Tibial nerve (tissue), 4 donors: ENCODE measurements at regions not wholly inside any gene's neighbourhood (a gene's known extent, or its start where the extent isn't known, plus 50 kb on each side); places are given as distances from the start of the nearest gene placed in this dataset.

Source experiments
- DNase-seq, 2 donors: peaks; one replicate each; pipeline ENCODE4 v3.0.0-alpha.2; 2019; ENCODE audit warnings: low spot score in 2 of 2
- H3K27ac ChIP-seq, 4 donors: fragments of 200-600 bp; sonication (generic) in 3 of 4; one replicate each; pipeline ENCODE4 v1.5.1; 2017 to 2019; ENCODE audit warnings: mild to moderate bottlenecking in 1 of 4
- H3K27me3 ChIP-seq, 2 donors: fragments of 200-600 bp; sonication (generic) in 1 of 2; one replicate each; pipeline versions ENCODE4 v1.5.1 to v1.6.0; 2017 to 2019
- H3K36me3 ChIP-seq, 3 donors: fragments of 200-600 bp; sonication (generic); one replicate each; pipeline ENCODE4 v1.5.1; 2018 to 2019
- H3K4me1 ChIP-seq, 4 donors: fragments of 200-600 bp; sonication (generic) in 3 of 4; one replicate each; pipeline ENCODE4 v1.5.1; 2017 to 2019
- H3K4me3 ChIP-seq, 4 donors: fragments of 200-600 bp; sonication (generic) in 3 of 4; one replicate each; pipeline ENCODE4 v1.5.1; 2017 to 2019; ENCODE audit warnings: mild to moderate bottlenecking in 1 of 4, moderate library complexity in 1 of 4
- H3K9me3 ChIP-seq, 4 donors: fragments of 200-600 bp; sonication (generic) in 3 of 4; one replicate each; pipeline ENCODE4 v1.5.1; 2017 to 2019
- CTCF ChIP-seq, 5 experiments: fragments of 200-600 bp in 3 of 5; fragments of 450-650 bp in 2 of 5; sonication (generic) in 3 of 5; IDR thresholded peaks; one replicate each; pipeline ENCODE4 v1.5.1; 2016 to 2019; ENCODE audit warnings: antibody characterized with exemption in 5 of 5, mild to moderate bottlenecking in 3 of 5, moderate library complexity in 2 of 5
- EP300 ChIP-seq, 2 donors: sonication (generic); formaldehyde crosslinking; IDR thresholded peaks; one replicate each; pipeline ENCODE4 v1.6.1; 2017; ENCODE audit warnings: antibody characterized with exemption in 2 of 2, mild to moderate bottlenecking in 1 of 2
- POLR2A ChIP-seq, 2 donors: fragments of 450-650 bp; IDR thresholded peaks; one replicate each; pipeline ENCODE4 v1.6.1; 2017; ENCODE audit warnings: antibody characterized with exemption in 2 of 2, mild to moderate bottlenecking in 2 of 2, moderate library complexity in 2 of 2
- WGBS, 2 donors: methylation state at CpG; one replicate each; pipeline ENCODE4 v1.1.5; 2018; 5-methylcytosine and 5-hydroxymethylcytosine counted together

DNA sequence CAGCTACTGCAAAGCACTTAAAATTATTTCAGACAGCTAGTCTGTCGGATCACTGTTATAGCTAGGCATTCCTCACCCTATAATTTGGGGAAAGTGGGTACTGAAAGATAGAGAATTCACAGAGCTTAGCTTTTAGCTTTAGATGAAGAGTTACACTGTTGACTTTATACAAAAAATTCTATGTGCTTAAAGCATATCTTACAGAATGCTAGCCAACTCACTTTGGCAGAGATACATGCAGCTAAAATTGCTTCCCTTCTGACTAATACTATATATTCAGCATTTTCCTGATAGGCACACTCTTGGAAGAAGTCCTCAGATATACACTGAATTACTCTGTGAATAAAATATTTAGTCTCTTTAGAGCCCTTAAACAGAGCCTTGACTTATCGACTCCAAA, 353.5 kb upstream of the STEAP1 start:
- H3K27ac ChIP-seq, result no peak overlapping the region
- WGBS, 2 donors, result 78 to 84% methylated on average over 2 of the region's 2 CpGs
- no peaks in the 10 kb centered on the region for H3K4me1 ChIP-seq
- no peaks in the 10 kb centered on the region for H3K27me3 ChIP-seq
- no peak for DNase-seq
- no peak for TF ChIP-seq POLR2A (IDR thresholded peaks at IDR 0.05)
- no peak for TF ChIP-seq EP300 (IDR thresholded peaks at IDR 0.05)
- no peak for TF ChIP-seq CTCF (IDR thresholded peaks at IDR 0.05)
- no peaks in the 10 kb centered on the region for H3K36me3 ChIP-seq
- H3K4me3 ChIP-seq, result no peak overlapping the region
- peaks cover 0 to 8% (median 0%) of the 10 kb centered on the region in 4 donors for H3K9me3 ChIP-seq

- 65 to 72% methylated on average over 1 of the region's 1 CpG for WGBS, 2 donors
Measured at GRCh38 chr7:89809291-89809690, 345.0 kb upstream of the STEAP1 start.

GRCh38 chr7:89813081-89813480, 341.2 kb upstream of the STEAP1 start:
- no peaks in the 10 kb centered on the region for H3K4me1 ChIP-seq
- no peak overlapping the region for H3K27ac ChIP-seq
- TF ChIP-seq POLR2A (IDR thresholded peaks at IDR 0.05), result no peak
- TF ChIP-seq EP300 (IDR thresholded peaks at IDR 0.05), result no peak
- TF ChIP-seq CTCF (IDR thresholded peaks at IDR 0.05), result no peak
- no peaks in the 10 kb centered on the region for H3K27me3 ChIP-seq
- WGBS, 2 donors, result 87 to 100% methylated on average over 1 of the region's 1 CpG
- DNase-seq, result no peak
- H3K36me3 ChIP-seq, result no peaks in the 10 kb centered on the region
- H3K9me3 ChIP-seq, result peaks cover 0 to 3% (median 0%) of the 10 kb centered on the region in 4 donors
- H3K4me3 ChIP-seq, result no peak overlapping the region

More at GRCh38 chr7:89809291-89809690, 345.0 kb upstream of the STEAP1 start:
- TF ChIP-seq CTCF (IDR thresholded peaks at IDR 0.05) (no peak), EP300 (IDR thresholded peaks at IDR 0.05) (no peak), POLR2A (IDR thresholded peaks at IDR 0.05) (no peak)
- Histone ChIP-seq H3K27me3 (no peaks in the 10 kb centered on the region), H3K27ac (no peak overlapping the region), H3K4me3 (no peak overlapping the region), H3K9me3 (peaks cover 0 to 12% (median 0%) of the 10 kb centered on the region in 4 donors), H3K36me3 (no peaks in the 10 kb centered on the region), H3K4me1 (no peaks in the 10 kb centered on the region)
- DNase-seq, result no peak

DNA sequence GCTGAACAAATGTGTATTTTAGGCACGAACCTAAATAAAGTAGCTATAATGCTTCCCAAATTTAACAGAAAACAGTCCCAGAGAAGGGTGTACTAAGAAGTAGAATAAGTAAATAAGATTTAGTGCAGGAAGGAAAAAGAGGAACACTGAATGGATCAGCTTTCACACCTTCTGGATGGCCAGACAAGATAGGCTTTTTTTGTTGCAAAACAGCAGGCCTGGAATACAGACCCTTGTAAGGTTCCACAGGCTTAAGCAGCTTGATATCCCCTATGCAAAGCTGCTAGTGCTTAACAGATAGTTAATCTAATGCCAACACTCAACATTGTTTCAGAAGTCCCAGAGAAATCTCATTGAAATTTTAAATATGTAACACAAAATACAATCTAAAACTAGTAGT, 328.1 kb upstream of the STEAP1 start:
- no peaks in the 10 kb centered on the region for H3K36me3 ChIP-seq
- no peaks in the 10 kb centered on the region for H3K9me3 ChIP-seq
- TF ChIP-seq CTCF (IDR thresholded peaks at IDR 0.05), result no peak
- TF ChIP-seq EP300 (IDR thresholded peaks at IDR 0.05), result no peak
- no peak for TF ChIP-seq POLR2A (IDR thresholded peaks at IDR 0.05)
- H3K27ac ChIP-seq, result no peak overlapping the region
- H3K27me3 ChIP-seq, result no peaks in the 10 kb centered on the region
- DNase-seq, result no peak
- no peaks in the 10 kb centered on the region for H3K4me1 ChIP-seq
- no peak overlapping the region for H3K4me3 ChIP-seq
- 70 to 73% methylated on average over 1 of the region's 1 CpG for WGBS, 2 donors

- Histone ChIP-seq H3K27me3 (no peaks in the 10 kb centered on the region), H3K27ac (no peak overlapping the region), H3K9me3 (no peaks in the 10 kb centered on the region), H3K4me1 (no peaks in the 10 kb centered on the region), H3K36me3 (no peaks in the 10 kb centered on the region), H3K4me3 (no peak overlapping the region)
- no peak for DNase-seq
- TF ChIP-seq EP300 (IDR thresholded peaks at IDR 0.05) (no peak), CTCF (IDR thresholded peaks at IDR 0.05) (no peak), POLR2A (IDR thresholded peaks at IDR 0.05) (no peak)
Measured at GRCh38 chr7:89826557-89826956, 327.7 kb upstream of the STEAP1 start.
